Neural progenitor cell (in vitro differentiated cells): ENCODE measurements at regions not wholly inside any gene's neighbourhood (a gene's known extent, or its start where the extent isn't known, plus 50 kb on each side); places are given as distances from the start of the nearest gene placed in this dataset.

Experiments
- DNase-seq: peaks from one replicate; pipeline ENCODE4 v3.0.0-alpha.2; 2016; ENCODE audit warnings: low spot score
- H2AFZ ChIP-seq: fragments of 200-600 bp; sonication (generic); replicated peaks from 2 replicates; pipeline ENCODE4 v1.6.1; 2016; ENCODE audit warnings: antibody characterized with exemption
- H3F3A ChIP-seq: fragments of 200-600 bp; sonication (generic); 2 replicates; pipeline ENCODE4 v1.6.1; 2016; ENCODE audit warnings: antibody characterized with exemption, low read depth
- H3K27ac ChIP-seq: fragments of 200-600 bp; sonication (generic); 2 replicates; pipeline ENCODE4 v1.5.1; 2016; ENCODE audit warnings: mild to moderate bottlenecking
- H3K27me3 ChIP-seq: fragments of 200-600 bp; sonication (generic); 2 replicates; pipeline ENCODE4 v1.6.1; 2016; ENCODE audit warnings: mild to moderate bottlenecking, moderate library complexity
- H3K36me3 ChIP-seq: fragments of 200-600 bp; sonication (generic); 2 replicates; pipeline ENCODE4 v1.5.1; 2016
- H3K4me1 ChIP-seq: fragments of 200-600 bp; sonication (generic); 2 replicates; pipeline ENCODE4 v1.6.1; 2016; ENCODE audit warnings: mixed run types
- H3K4me2 ChIP-seq: fragments of 200-600 bp; sonication (generic); 2 replicates; pipeline ENCODE4 v1.6.1; 2016
- H3K4me3 ChIP-seq: fragments of 200-600 bp; sonication (generic); 2 replicates; pipeline ENCODE4 v1.5.1; 2016
- H3K79me2 ChIP-seq: fragments of 200-600 bp; sonication (generic); 2 replicates; pipeline ENCODE4 v1.6.1; 2016; ENCODE audit warnings: low read depth
- H3K9ac ChIP-seq: fragments of 200-600 bp; sonication (generic); 2 replicates; pipeline ENCODE4 v1.6.1; 2016
- H3K9me3 ChIP-seq: fragments of 200-600 bp; sonication (generic); 2 replicates; pipeline ENCODE4 v1.5.1; 2016; ENCODE audit warnings: low read depth
- H4K20me1 ChIP-seq: fragments of 200-600 bp; sonication (generic); 2 replicates; pipeline ENCODE4 v1.6.1; 2016; ENCODE audit warnings: low read depth
- H3K27ac Mint-ChIP-seq: 3 replicates; pipeline ENCODE4 v1.8.0; 2021; ENCODE audit warnings: mixed read lengths
- H3K27me3 Mint-ChIP-seq: 2 replicates; pipeline ENCODE4 v1.8.0; 2022; ENCODE audit warnings: low read depth, mild to moderate bottlenecking, inconsistent platforms, moderate library complexity, mixed read lengths; ENCODE audit not compliant: insufficient read depth
- H3K36me3 Mint-ChIP-seq: 3 replicates; pipeline ENCODE4 v1.8.0; 2021; ENCODE audit warnings: mixed read lengths
- H3K4me1 Mint-ChIP-seq: 3 replicates; pipeline ENCODE4 v1.8.0; 2021; ENCODE audit warnings: mixed read lengths
- H3K4me3 Mint-ChIP-seq: 3 replicates; pipeline ENCODE4 v1.8.0; 2021; ENCODE audit warnings: mild to moderate bottlenecking, moderate library complexity, mixed read lengths
- H3K9me3 Mint-ChIP-seq: 3 replicates; pipeline ENCODE4 v1.8.0; 2020; ENCODE audit warnings: mixed read lengths
- CTCF ChIP-seq: fragments of 200-600 bp; sonication (generic); IDR thresholded peaks from 2 replicates; pipeline ENCODE4 v1.5.1; 2017; ENCODE audit warnings: antibody characterized with exemption, mild to moderate bottlenecking
- EZH2 ChIP-seq: fragments of 200-600 bp; sonication (generic); IDR thresholded peaks from 2 replicates; pipeline ENCODE4 v1.6.1; 2017; ENCODE audit warnings: antibody characterized with exemption, mild to moderate bottlenecking, moderate library complexity
- EZH2phosphoT487 ChIP-seq: fragments of 200-600 bp; sonication (generic); IDR thresholded peaks from 2 replicates; pipeline ENCODE4 v1.6.1; 2017; ENCODE audit warnings: antibody characterized with exemption

DNA sequence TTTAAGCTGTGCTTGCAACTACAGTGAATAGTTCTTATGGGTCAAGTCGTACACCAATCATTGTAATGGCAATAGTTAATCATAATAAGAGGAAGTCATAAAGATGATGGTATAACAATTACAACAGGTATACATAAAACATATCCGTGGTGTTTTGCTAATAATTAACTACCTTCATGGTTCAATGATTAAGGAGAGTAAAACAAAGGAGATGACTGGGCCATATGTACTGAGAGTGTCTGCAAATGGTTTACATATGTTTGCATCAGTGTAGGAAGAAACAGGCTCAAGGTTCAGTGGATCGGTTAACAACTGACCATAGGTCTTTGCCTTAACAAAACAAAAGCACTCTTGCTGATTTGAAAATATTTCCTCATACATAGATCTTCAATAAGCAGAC is 253.0 kb downstream of the COX7B2 start:
- H3K27ac ChIP-seq: no peak overlapping the region
- no peaks in the 10 kb centered on the region for H3K79me2 ChIP-seq
- Mint-ChIP-seq H3K27ac (no peak overlapping the region), H3K36me3 (no peaks in the 10 kb centered on the region), H3K27me3 (no peaks in the 10 kb centered on the region), H3K9me3 (no peaks in the 10 kb centered on the region), H3K4me1 (no peaks in the 10 kb centered on the region), H3K4me3 (no peak overlapping the region)
- H3K36me3 ChIP-seq: no peaks in the 10 kb centered on the region
- H3K4me2 ChIP-seq: no peak overlapping the region
- H3F3A ChIP-seq: no peaks in the 10 kb centered on the region
- TF ChIP-seq EZH2 (no peak), CTCF (no peak), EZH2phosphoT487 (no peak)
- H3K9me3 ChIP-seq: no peaks in the 10 kb centered on the region
- no peak for DNase-seq
- no peaks in the 10 kb centered on the region for H4K20me1 ChIP-seq
- no peaks in the 10 kb centered on the region for H3K27me3 ChIP-seq
- no peak overlapping the region for H3K4me3 ChIP-seq
- no peaks in the 10 kb centered on the region for H3K4me1 ChIP-seq
- no peak overlapping the region for H3K9ac ChIP-seq
- no peak overlapping the region for H2AFZ ChIP-seq

- DNase-seq: no peak
- H3K27me3 Mint-ChIP-seq: no peaks in the 10 kb centered on the region
- no peak overlapping the region for H3K9ac ChIP-seq
- no peaks in the 10 kb centered on the region for H3K4me1 ChIP-seq
- no peak overlapping the region for H3K27ac Mint-ChIP-seq
- no peak overlapping the region for H3K4me3 Mint-ChIP-seq
- H3K4me2 ChIP-seq: no peak overlapping the region
- no peak overlapping the region for H3K4me3 ChIP-seq
- TF ChIP-seq EZH2phosphoT487 (no peak), EZH2 (no peak), CTCF (no peak)
- no peaks in the 10 kb centered on the region for H3K9me3 ChIP-seq
- H3K36me3 ChIP-seq: no peaks in the 10 kb centered on the region
- H3K27me3 ChIP-seq: no peaks in the 10 kb centered on the region
- H3K36me3 Mint-ChIP-seq: no peaks in the 10 kb centered on the region
- H3K4me1 Mint-ChIP-seq: no peaks in the 10 kb centered on the region
- H3K9me3 Mint-ChIP-seq: peaks cover 3% of the 10 kb centered on the region
- H3K27ac ChIP-seq: no peak overlapping the region
- H3K79me2 ChIP-seq: no peaks in the 10 kb centered on the region
- H3F3A ChIP-seq: no peaks in the 10 kb centered on the region
- no peaks in the 10 kb centered on the region for H4K20me1 ChIP-seq
- H2AFZ ChIP-seq: no peak overlapping the region
These were observed 255.2 kb downstream of the COX7B2 start for GRCh38 chr4:46653842-46654241.

GRCh38 chr4:46649390-46649789 is 259.5 kb upstream of the GABRA2 start:
- no peak for TF ChIP-seq EZH2phosphoT487
- no peak for TF ChIP-seq CTCF
- no peak for TF ChIP-seq EZH2
- H3K4me1 ChIP-seq: no peaks in the 10 kb centered on the region
- H3K79me2 ChIP-seq: no peaks in the 10 kb centered on the region
- H2AFZ ChIP-seq: no peak overlapping the region
- H3K36me3 Mint-ChIP-seq: no peaks in the 10 kb centered on the region
- peaks cover 3% of the 10 kb centered on the region for H3K9me3 Mint-ChIP-seq
- H3K4me3 ChIP-seq: no peak overlapping the region
- no peak overlapping the region for H3K9ac ChIP-seq
- H3K27me3 ChIP-seq: no peaks in the 10 kb centered on the region
- H3K4me2 ChIP-seq: no peak overlapping the region
- H3K4me3 Mint-ChIP-seq: no peak overlapping the region
- no peaks in the 10 kb centered on the region for H3F3A ChIP-seq
- no peak overlapping the region for H3K27ac Mint-ChIP-seq
- H3K4me1 Mint-ChIP-seq: no peaks in the 10 kb centered on the region
- H3K9me3 ChIP-seq: no peaks in the 10 kb centered on the region
- no peak for DNase-seq
- H3K36me3 ChIP-seq: no peaks in the 10 kb centered on the region
- H4K20me1 ChIP-seq: no peaks in the 10 kb centered on the region
- no peaks in the 10 kb centered on the region for H3K27me3 Mint-ChIP-seq
- H3K27ac ChIP-seq: no peak overlapping the region
